Retinal pigment epithelial cell (primary cell): ENCODE measurements at regions not wholly inside any gene's neighbourhood (a gene's known extent, or its start where the extent isn't known, plus 50 kb on each side); places are given as distances from the start of the nearest gene placed in this dataset.
A peak's percentile ranks its signal among the peaks of the same experiment; 100 is the strongest.

Source experiments
- DNase-seq: peaks from one replicate; pipeline ENCODE4 v3.0.0-alpha.2; 2010; ENCODE audit warnings: low read depth
- H3K4me3 ChIP-seq: 2 replicates; pipeline ENCODE4 v1.5.1; 2011; ENCODE audit warnings: mild to moderate bottlenecking, low read length, control low read depth, moderate library complexity
- CTCF ChIP-seq: conservative IDR thresholded peaks from 2 replicates; pipeline ENCODE4 v1.5.1; 2011; ENCODE audit warnings: low read depth, low read length, control low read depth, inconsistent platforms

- TF ChIP-seq CTCF: no peak
- H3K4me3 ChIP-seq: no peak overlapping the region
- DNase-seq: no peak
Observed at GRCh38 chr13:33512880-33513554, 227.5 kb upstream of the STARD13 start.

DNA sequence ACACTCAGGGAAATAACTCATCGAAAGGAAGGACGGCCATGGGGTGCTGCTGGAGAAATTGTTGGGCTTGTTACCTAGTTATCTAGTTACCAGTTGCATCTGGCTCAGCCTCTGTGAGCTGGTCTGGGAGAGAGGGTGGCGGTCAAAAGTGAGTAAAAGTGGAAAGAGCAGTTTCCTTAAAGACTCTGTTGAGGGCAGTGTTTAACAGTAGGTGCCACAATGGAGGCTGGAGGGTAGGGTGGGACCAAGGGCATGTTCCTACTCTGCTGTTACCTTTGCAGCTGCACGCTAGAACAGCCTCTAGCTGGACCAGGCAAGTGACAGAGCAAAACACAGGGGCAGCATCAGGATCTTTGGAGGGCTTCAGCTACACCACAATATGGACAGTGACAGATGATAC, 228.8 kb upstream of the STARD13 start:
- no peak for DNase-seq
- TF ChIP-seq CTCF: no peak

DNA sequence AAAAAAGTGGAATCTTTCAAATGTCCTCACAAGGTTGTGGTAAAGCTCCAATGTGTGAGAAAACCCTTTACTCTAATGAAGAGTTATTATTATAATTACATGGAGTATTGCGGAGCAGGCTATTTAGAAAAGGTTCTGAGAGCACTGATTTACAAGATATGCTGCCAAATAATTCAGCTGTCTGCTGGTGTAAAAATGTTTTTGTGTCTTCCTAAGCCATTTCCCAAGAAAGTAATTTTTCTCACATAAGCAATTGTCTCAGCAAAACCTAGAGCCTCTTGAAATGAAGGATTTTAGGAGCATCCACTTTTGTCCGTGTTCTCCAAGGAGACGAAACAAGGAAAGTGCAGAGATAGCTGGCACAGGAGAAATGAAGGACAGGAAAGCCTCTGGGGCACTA, 229.6 kb upstream of the STARD13 start:
- no peak overlapping the region for H3K4me3 ChIP-seq
- no peak for DNase-seq
- TF ChIP-seq CTCF: no peak

More for the DNA sequence above, 228.8 kb upstream of the STARD13 start:
- no peak overlapping the region for H3K4me3 ChIP-seq

GRCh38 chr13:33518452-33518851, 232.9 kb upstream of the STARD13 start:
- H3K4me3 ChIP-seq: no peak overlapping the region
- TF ChIP-seq CTCF: no peak
- DNase-seq: no peak

DNA sequence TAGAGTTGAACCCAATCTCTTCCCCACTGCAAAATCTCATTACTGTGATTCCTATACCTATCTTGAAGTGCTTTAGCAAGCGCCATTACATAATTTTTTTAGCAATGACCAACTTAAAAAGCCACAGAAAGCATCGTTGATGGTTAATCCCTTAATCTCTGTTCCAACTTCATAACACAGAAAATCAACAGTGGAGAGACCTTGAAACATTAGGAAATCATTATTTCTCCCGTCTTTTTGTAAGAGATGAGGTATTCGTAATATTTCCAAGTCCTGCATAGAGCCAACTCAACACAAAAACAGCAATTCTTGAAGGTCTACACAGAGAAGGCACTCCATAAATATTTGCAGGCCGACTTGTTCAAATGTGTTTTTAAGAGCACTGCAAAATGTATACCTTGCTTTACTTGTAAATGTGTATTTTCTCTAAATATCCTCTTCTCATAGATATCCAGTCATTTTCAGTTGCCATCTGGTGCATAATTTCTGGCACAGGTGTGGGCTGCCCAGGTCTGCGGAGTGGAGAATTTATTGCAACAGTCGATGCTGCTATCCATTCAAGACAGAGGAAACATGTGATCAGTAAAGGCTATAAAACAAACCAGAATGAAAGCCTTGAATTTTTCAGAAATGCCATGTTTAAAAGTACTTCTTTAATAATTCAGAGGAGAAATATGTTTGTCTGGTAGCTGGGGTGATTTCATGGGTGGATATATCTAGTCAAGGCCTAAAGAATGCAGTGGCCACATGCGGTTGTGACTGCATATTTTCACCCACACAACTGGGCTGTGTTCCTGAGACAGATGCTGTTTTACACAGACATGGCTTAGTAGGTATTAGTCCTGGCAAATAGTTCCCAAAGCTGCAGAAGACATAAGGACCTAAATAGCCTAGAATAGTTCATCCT, 234.3 kb upstream of the STARD13 start:
- no peak for TF ChIP-seq CTCF
- no peak overlapping the region for H3K4me3 ChIP-seq
- peak; percentile 14 for DNase-seq

GRCh38 chr13:33520468-33520839, 234.9 kb upstream of the STARD13 start:
- DNase-seq: no peak
- no peak for TF ChIP-seq CTCF
- H3K4me3 ChIP-seq: no peak overlapping the region

GRCh38 chr13:33524086-33524485, 238.5 kb upstream of the STARD13 start:
- no peak for TF ChIP-seq CTCF
- peak; percentile 41 for DNase-seq
- no peak overlapping the region for H3K4me3 ChIP-seq
